Left colon (tissue), 2 donors: ENCODE measurements at regions not wholly inside any gene's neighbourhood (a gene's known extent, or its start where the extent isn't known, plus 50 kb on each side); places are given as distances from the start of the nearest gene placed in this dataset.

ENCODE experiments used
- ATAC-seq: fragments of 200-7000 bp; cut with Tn5 transposase; one replicate; pipeline ENCODE4 v1.9.1; 2020; ENCODE audit warnings: mild to moderate bottlenecking, moderate library complexity
- DNase-seq, 2 donors: peaks; one replicate each; pipeline ENCODE4 v3.0.0-alpha.2; 2020
- intact Hi-C, 2 donors: fragments of 100-400 bp; cut with DNase I in 1 of 2; cut with micrococcal nuclease in 1 of 2; formaldehyde crosslinking; loops; one replicate each; pipeline versions ENCODE4 v1.11.2 to v1.14.0; 2022; cut with DNase I, micrococcal nuclease
- donor health status: DM: no; HTN: no; CAD: no.
- donor health status: DM: yes; HTN: yes; CAD: no.

GRCh38 chr6:33955566-33955965 lies 151.8 kb upstream of the MLN start:
- intact Hi-C loops, result loop anchor here in 1 of 2 donors (5.0 kb wide), 1 partner anchor 103 kb away; no protein-coding TSS in a partner anchor
- no peak for ATAC-seq
- DNase-seq, result no peak

GRCh38 chr6:33954453-33954852 lies 150.7 kb upstream of the MLN start:
- no peak for ATAC-seq
- intact Hi-C loops, result no loop called here
- DNase-seq, result no peak

GRCh38 chr6:33953171-33953570 lies 149.4 kb upstream of the MLN start:
- no peak for DNase-seq
- intact Hi-C loops, result no loop called here
- ATAC-seq, result no peak

- no peak for DNase-seq
- intact Hi-C loops, result no loop called here
- no peak for ATAC-seq
These were observed 148.2 kb upstream of the MLN start for GRCh38 chr6:33952016-33952415.

GRCh38 chr6:33950891-33951889 lies 147.4 kb upstream of the MLN start:
- DNase-seq (peak; percentile 14 to 46), ATAC-seq (peak; percentile 72)
- intact Hi-C loops, result no loop called here

GRCh38 chr6:33950472-33950881 lies 146.7 kb upstream of the MLN start:
- peak; percentile 94 for ATAC-seq
- intact Hi-C loops, result no loop called here
- peak; percentile 36 to 72 for DNase-seq

GRCh38 chr6:33949877-33950435 lies 146.2 kb upstream of the MLN start:
- ATAC-seq (peak; percentile 70), DNase-seq (no peak)
- intact Hi-C loops, result no loop called here

- DNase-seq (no peak), ATAC-seq (no peak)
- intact Hi-C loops, result no loop called here
These were observed 145.3 kb upstream of the MLN start for GRCh38 chr6:33949111-33949510.

GRCh38 chr6:33947916-33948594 lies 144.3 kb upstream of the MLN start:
- DNase-seq (no peak), ATAC-seq (no peak)
- intact Hi-C loops, result no loop called here

- intact Hi-C loops, result no loop called here
- ATAC-seq, result no peak
- DNase-seq, result no peak
These were observed 143.2 kb upstream of the MLN start for GRCh38 chr6:33947047-33947446.

- ATAC-seq, result no peak
- intact Hi-C loops, result no loop called here
- no peak for DNase-seq
These were observed 142.1 kb upstream of the MLN start for GRCh38 chr6:33945931-33946330.

GRCh38 chr6:33944686-33945411 lies 141.0 kb upstream of the MLN start:
- ATAC-seq (no peak), DNase-seq (no peak)
- intact Hi-C loops, result no loop called here

GRCh38 chr6:33936886-33937285 lies 133.1 kb upstream of the MLN start:
- ATAC-seq, result no peak
- DNase-seq, result no peak
- intact Hi-C loops, result no loop called here

- ATAC-seq (no peak), DNase-seq (no peak)
- intact Hi-C loops, result no loop called here
These were observed 131.8 kb upstream of the MLN start for GRCh38 chr6:33935439-33936080.

GRCh38 chr6:33934731-33935270 lies 131.0 kb upstream of the MLN start:
- intact Hi-C loops, result no loop called here
- DNase-seq (no peak), ATAC-seq (no peak)

- DNase-seq (no peak), ATAC-seq (no peak)
- intact Hi-C loops, result no loop called here
These were observed 129.3 kb upstream of the MLN start for GRCh38 chr6:33933101-33933500.

GRCh38 chr6:33931799-33932198 lies 128.0 kb upstream of the MLN start:
- ATAC-seq, result no peak
- DNase-seq, result no peak
- intact Hi-C loops, result no loop called here

- ATAC-seq, result no peak
- no peak for DNase-seq
- intact Hi-C loops, result no loop called here
These were observed 125.9 kb upstream of the MLN start for GRCh38 chr6:33929575-33930288.
